NCI-H82 treated with DMSO at 0.1 percent for 48 hours (cell line): ENCODE measurements at regions not wholly inside any gene's neighbourhood (a gene's known extent, or its start where the extent isn't known, plus 50 kb on each side); places are given as distances from the start of the nearest gene placed in this dataset.
"Not testable (repeated sequence)": the region's sequence is repeated elsewhere in the genome, so short reads cannot be mapped to it uniquely, and the experiment has no call there.

Experiments
- DNase-seq: peaks from one replicate; lab custom pipeline; 2025; ENCODE audit not compliant: unreplicated experiment; lab: John Stamatoyannopoulos, UW

DNA sequence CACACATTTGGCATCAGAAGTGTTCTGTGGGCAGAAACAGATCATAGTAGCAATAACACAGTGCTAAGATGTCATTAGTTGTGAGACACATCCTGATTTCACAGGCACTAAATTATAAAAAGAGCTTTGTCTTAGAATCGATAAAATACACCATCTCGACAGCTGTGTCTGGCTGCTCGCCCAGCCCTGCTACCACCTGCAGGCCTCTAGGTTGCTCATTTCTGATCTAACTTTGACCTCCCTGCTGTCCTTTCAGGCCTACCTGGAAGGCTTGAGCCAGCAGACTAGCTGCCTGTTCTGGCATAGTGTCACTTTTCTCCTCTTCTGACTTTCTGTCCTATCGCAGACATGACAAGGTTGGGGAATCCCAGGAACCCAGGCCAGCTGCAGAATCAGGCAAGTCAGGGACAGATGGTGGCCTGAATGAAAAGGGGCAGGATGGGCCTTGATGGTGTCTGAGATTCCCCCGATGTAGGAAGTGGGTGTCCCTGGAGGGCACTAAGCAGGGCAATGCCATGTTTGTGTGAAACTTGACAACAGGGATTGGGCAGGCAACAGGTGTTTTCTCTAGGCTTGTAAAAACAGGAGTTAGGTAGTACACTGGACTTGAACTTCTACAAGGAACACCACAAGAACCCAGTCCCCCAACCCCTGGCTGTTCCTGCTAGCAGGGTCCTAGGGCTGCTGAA is 66.6 kb upstream of the RHOU start:
- DNase-seq = no peak

DNA sequence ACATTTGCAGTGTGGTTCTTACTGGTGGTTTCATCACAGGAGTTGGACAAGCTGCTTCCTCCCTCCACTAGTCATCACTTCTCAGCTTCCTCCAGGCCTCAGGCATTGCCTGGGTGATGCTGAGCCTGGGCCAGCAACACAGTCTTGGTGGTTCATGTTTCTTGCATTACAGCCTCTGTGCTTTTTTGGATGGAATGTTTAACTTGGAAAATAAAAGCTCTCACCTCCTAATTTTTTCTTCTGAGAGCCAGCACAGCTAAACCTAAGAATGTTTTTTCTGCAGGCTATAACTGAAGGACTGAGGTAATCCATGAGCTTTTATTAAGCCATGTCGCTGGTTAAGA is 66.1 kb upstream of the RHOU start:
- DNase-seq = no peak

DNA sequence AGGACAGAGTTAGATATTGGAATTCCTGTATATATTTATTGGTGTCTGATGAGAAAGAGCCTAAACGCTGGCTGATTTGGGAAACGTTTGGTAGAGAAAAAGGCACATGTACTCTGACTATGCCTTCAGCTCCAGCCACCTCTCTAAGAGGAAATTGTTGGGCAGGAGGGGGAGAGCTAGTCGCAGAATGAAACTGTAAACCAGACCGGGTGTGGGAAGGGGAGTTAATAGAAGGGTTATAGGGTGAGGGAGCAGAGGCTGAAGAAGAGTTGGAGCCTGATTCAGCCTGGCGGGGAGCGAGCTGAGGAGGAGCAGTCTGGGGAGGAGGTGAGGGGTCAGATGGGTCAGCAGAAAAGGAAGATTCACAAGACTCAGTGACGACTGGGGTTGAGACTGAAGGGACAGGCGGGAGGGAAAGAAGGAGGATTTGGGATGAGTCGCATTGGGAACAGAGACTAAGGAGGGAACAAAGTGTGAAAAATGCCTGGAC is 54.2 kb upstream of the RHOU start:
- DNase-seq = not testable (repeated sequence)

DNA sequence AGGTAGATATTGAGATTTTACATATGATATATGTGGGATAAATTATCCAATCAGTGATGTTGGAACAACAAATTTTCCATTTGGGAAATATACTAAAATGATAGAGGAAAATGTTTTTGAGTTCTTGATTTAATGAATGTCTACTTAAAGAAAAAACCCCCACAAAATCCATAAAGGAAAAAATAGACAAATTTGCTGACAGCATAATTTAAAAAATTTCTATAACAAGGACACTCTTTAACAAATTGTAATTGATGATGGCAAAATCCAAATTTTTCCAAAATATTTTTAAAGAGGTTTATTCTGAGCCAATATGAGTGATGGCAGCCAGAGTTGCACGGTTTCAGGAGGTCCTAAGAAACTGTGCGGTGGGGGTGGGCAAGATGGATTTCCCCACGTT is 51.9 kb upstream of the RHOU start:
- DNase-seq = no peak

DNA sequence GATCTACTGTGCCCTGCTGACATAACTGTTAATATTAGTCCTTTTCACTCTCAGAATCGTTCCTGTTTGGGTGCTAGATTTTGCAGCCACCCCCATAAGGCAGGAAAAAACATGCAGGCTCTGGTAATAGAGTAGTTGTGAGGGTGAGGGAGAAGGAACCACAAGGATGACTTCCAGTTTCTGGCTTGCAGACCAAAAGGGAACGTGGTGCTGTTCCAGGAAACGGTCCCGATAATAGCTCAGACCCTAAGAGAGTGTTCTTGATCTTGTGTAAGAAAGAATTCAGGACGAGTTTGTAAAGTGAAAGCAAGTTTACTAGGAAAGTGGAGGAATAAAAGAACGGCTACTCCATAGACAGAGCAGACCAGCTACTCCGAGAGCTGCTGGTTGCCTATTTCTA is 50.7 kb upstream of the RHOU start:
- no peak for DNase-seq

DNA sequence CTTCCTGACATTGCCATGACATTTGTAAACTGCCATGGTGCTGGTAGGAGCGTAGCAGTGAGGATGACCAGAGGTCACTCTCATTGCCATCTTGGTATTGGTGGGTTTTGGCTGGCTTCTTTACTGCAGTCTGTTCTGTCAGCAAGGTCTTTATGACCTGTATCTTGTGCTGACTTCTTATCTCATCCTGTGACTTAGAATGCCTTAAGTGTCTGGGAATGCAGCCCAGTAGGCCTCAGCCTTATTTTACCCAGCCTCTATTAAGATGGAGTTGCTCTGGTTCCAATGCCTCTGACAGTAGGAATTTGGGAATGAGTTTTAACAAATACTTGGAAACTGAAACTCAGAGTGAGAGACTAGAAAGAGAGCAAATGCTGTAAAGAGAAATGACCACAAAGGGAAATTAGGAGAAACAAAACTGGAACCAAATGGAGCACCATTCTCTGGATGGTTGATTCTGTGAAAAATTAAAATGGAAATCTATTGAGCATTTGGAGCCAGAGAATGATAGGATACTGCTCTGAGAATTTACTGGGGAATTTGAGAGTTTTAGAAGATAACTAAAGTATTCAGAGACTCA is 50.1 kb upstream of the RHOU start:
- no peak for DNase-seq
